Mucosa of descending colon (tissue), 3 donors: ENCODE measurements at regions not wholly inside any gene's neighbourhood (a gene's known extent, or its start where the extent isn't known, plus 50 kb on each side); places are given as distances from the start of the nearest gene placed in this dataset.

ENCODE experiments used
- ATAC-seq: fragments of 200-7000 bp; cut with Tn5 transposase; one replicate; pipeline ENCODE4 v1.9.1; 2020; ENCODE audit warnings: mild to moderate bottlenecking, moderate library complexity
- DNase-seq, 3 donors: peaks; one replicate each; pipeline ENCODE4 v3.0.0-alpha.2; 2020
- H3K36me3 ChIP-seq: fragments of 200-600 bp; one replicate; pipeline ENCODE4 v1.8.0; 2021; ENCODE audit warnings: low read depth, mild to moderate bottlenecking
- H3K4me1 ChIP-seq: fragments of 200-600 bp; one replicate; pipeline ENCODE4 v1.8.0; 2021; ENCODE audit warnings: low read depth, mild to moderate bottlenecking
- H3K4me3 ChIP-seq: fragments of 200-600 bp; one replicate; pipeline ENCODE4 v1.8.0; 2021; ENCODE audit warnings: mild to moderate bottlenecking
- H3K9me3 ChIP-seq: fragments of 200-600 bp; one replicate; pipeline ENCODE4 v1.8.0; 2021; ENCODE audit warnings: mild to moderate bottlenecking
- CTCF ChIP-seq: fragments of 200-600 bp; IDR thresholded peaks from one replicate; pipeline ENCODE4 v1.8.0; 2022; ENCODE audit warnings: antibody characterized with exemption, mild to moderate bottlenecking
- intact Hi-C, 2 donors: fragments of 100-400 bp; cut with DNase I in 1 of 2; cut with micrococcal nuclease in 1 of 2; formaldehyde crosslinking; loops; one replicate each; pipeline versions ENCODE4 v1.11.0 to v1.11.1; 2022; cut with DNase I, micrococcal nuclease
- donor health status: DM: no; HTN: no; CAD: no; lungs with moderate emphysema.
- donor health status: DM: no; HTN: no; CAD: no.
- donor health status: DM: no; HTN: yes; CAD: no.

DNA sequence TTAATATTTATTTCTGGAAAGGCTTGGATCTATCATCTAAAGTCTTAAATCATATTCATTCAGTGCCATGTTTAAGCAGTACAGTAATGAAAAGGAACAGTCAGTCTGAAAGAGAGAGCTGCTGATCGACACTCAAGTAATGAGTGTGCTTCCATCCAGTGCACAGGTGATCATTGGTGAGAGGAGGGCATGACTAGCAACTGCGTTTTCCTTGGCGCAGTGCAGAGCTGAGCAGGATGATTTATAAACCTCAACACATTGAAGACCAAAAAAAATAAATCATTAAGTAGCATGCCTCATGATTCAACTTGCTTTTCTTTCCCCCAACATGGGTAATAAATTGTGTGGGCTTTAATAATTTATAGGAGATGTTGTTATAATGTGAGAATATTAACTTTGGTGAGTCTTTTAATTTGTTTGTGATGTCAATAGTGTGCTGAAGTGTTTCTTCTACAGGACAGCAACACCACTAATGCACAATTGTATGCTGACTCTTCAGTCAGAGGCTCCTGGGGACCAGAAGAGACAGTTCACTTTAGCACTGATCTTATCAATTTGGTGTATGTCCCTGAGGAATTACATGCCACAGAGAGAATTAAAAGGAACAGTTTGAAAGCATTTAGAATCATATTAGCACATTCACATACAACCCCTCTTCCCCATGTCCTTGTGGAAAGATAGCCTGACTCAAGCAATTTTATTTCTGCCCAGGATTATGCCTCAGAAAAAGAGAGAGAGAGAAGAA is 199.7 kb upstream of the ADGRL2 start:
- Histone ChIP-seq H3K9me3 (no peaks in the 10 kb centered on the region), H3K4me1 (no peaks in the 10 kb centered on the region), H3K36me3 (no peaks in the 10 kb centered on the region), H3K4me3 (no peak overlapping the region)
- TF ChIP-seq CTCF, result no peak
- intact Hi-C loops, result no loop called here
- DNase-seq (no peak), ATAC-seq (no peak)

DNA sequence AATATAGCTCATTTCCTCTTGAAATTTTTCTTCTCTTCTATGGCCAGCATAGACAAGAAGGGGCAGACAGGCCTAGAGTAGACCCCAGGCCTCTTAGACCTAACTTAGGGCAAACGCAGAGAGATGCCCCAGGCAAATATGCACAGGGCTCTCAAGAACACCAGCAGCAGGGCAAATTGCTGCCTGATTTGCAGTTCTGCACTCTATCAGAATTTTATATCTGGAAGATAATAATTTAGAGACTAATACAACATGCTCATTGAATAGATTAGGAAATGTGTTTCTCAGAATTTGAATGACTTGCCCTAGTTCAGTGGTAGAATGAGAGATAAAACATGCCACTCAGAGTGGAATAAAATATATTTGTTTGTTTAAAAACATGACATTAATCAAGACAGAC is 200.4 kb upstream of the ADGRL2 start:
- no peak for DNase-seq
- no peaks in the 10 kb centered on the region for H3K36me3 ChIP-seq
- intact Hi-C loops, result no loop called here

GRCh38 chr1:81598623-81599022 is 202.1 kb upstream of the ADGRL2 start:
- Histone ChIP-seq H3K36me3 (no peaks in the 10 kb centered on the region), H3K4me1 (no peaks in the 10 kb centered on the region), H3K9me3 (no peaks in the 10 kb centered on the region), H3K4me3 (no peak overlapping the region)
- intact Hi-C loops, result no loop called here
- no peak for TF ChIP-seq CTCF
- DNase-seq, result no peak
- ATAC-seq, result no peak

More for the DNA sequence above, 200.4 kb upstream of the ADGRL2 start:
- Histone ChIP-seq H3K4me1 (no peaks in the 10 kb centered on the region), H3K9me3 (no peaks in the 10 kb centered on the region), H3K4me3 (no peak overlapping the region)
- TF ChIP-seq CTCF, result no peak
- no peak for ATAC-seq

- DNase-seq, result no peak
- Histone ChIP-seq H3K4me1 (no peaks in the 10 kb centered on the region), H3K4me3 (no peak overlapping the region), H3K36me3 (no peaks in the 10 kb centered on the region), H3K9me3 (no peaks in the 10 kb centered on the region)
- no peak for ATAC-seq
- TF ChIP-seq CTCF, result no peak
- intact Hi-C loops, result no loop called here
Observed at GRCh38 chr1:81597720-81598426, 202.9 kb upstream of the ADGRL2 start.

GRCh38 chr1:81596341-81596740 is 204.4 kb upstream of the ADGRL2 start:
- no peak for ATAC-seq
- Histone ChIP-seq H3K9me3 (no peaks in the 10 kb centered on the region), H3K4me3 (no peak overlapping the region)

More at GRCh38 chr1:81596341-81596740, 204.4 kb upstream of the ADGRL2 start:
- Histone ChIP-seq H3K36me3 (no peaks in the 10 kb centered on the region), H3K4me1 (no peaks in the 10 kb centered on the region)
- intact Hi-C loops, result no loop called here
- no peak for TF ChIP-seq CTCF
- DNase-seq, result no peak
